ENCODE measurements at regions not wholly inside any gene's neighbourhood (a gene's known extent, or its start where the extent isn't known, plus 50 kb on each side); places are given as distances from the start of the nearest gene placed in this dataset.

GRCh38 chr13:47890146-47890814 is 110.8 kb downstream of the SUCLA2 start:
- TF ChIP-seq BHLHE40 (IDR thresholded peaks at IDR 0.05; ENCODE audit: low read length), result no peak
- TF ChIP-seq ZBTB40 (IDR thresholded peaks at IDR 0.05), result no peak
- no peak for TF ChIP-seq ZBTB40 (CRISPR knock-in tag; IDR thresholded peaks at IDR 0.05)
- TF ChIP-seq RFX1 (IDR thresholded peaks at IDR 0.05), result no peak
- TF ChIP-seq CTCF (CRISPR knock-in tag; IDR thresholded peaks at IDR 0.05), result no peak
- no peak for TF ChIP-seq ZNF660 (CRISPR knock-in tag; IDR thresholded peaks at IDR 0.05; ENCODE audit: borderline replicate concordance, low read depth)
- no peak for TF ChIP-seq POLR2G (IDR thresholded peaks at IDR 0.05; ENCODE audit: low read depth, low read length)
- TF ChIP-seq YY1 (IDR thresholded peaks at IDR 0.05; ENCODE audit: insufficient read depth, insufficient replicate concordance, low read depth, low read length), result no peak
- no peak for TF ChIP-seq ESRRA (CRISPR knock-in tag; IDR thresholded peaks at IDR 0.05; ENCODE audit: low read depth)
- no peak for TF ChIP-seq ZNF501 (CRISPR knock-in tag; IDR thresholded peaks at IDR 0.05)
- TF ChIP-seq PITX1 (CRISPR knock-in tag; IDR thresholded peaks at IDR 0.05), result no peak

Measured in HepG2 (cell line).